ENCODE measurements at regions not wholly inside any gene's neighbourhood (a gene's known extent, or its start where the extent isn't known, plus 50 kb on each side); places are given as distances from the start of the nearest gene placed in this dataset.

DNA sequence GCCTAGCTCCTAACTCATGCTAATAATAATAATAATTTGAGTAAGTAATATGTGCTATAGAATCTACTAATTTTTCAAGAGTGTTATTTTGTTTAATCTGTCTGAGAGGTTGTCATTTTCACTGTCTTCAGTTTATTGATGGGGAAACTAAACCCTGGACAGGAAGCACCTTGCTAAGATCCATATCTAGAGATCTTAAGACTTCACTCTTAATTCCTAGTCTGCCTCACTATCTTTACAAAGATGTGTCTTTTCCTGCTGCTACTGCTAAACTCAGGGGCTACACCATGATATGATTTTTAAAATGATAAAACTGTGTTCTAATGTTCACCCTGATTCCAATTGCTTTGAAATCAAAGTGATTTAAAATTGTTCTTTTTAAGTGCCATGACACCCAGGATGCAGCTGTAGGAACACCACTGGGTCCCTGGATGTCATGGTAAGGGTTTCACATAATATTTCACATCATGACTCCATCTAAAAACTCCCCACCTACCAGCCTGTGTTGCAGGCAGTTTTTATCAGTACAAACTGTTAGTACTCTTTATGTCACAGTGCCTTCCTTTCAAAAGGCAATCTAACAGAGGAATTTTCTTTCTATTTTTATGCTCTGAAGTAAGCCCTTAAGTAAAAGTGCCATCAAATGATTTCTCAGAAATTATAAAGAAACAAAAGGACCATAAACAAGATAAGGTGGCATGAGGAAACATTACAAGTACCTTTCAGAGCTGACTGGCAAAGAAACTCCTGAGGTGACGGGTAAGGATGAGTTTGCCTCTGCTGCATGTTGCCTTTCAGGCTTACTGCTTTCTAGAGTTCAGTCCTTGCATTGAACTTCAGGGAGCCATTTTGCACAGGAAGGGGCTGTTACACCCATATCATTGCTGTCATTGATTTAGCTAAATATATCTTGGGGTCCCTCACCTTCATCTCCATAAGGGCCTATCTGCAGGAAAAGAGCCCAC, 160.1 kb upstream of the SATB1 start:
- TF ChIP-seq CTCF (IDR thresholded peaks at IDR 0.05; ENCODE audit: low read depth, low read length) = no peak
- peaks cover 3% of the 10 kb centered on the region; the same call in 1 of the 2 replicates for H3K9me3 ChIP-seq (ENCODE audit: control insufficient read depth, insufficient read depth, low read length)
- no peak for DNase-seq (ENCODE audit: low read depth, low spot score)
- ChIA-PET CTCF (no interaction called here), POLR2A (no interaction called here)
- H3K27ac ChIP-seq (ENCODE audit: low read depth, low read length) = no peak overlapping the region
- H3K4me3 ChIP-seq (ENCODE audit: low read depth, low read length) = no peak overlapping the region
- no peaks in the 10 kb centered on the region for H3K27me3 ChIP-seq (ENCODE audit: control insufficient read depth, insufficient read depth, low read length)

DNA sequence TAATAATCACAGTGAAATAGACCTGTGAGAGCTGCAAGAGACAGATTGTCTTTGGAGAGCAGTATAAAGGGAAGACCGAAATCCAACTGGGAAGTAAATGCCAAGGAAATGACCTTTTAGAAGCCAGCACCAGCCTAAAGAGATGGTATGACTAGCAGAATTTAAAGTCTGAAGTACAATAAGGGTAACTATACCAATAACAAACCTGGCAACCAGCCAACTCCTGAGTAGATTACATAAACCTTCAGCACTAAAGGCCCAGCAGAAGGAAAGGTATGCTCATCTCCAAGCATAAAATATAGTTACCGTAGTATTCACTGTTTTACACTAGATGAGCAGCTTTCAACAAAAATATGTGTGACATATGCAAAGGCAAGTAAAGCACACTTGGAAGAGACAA, 155.1 kb upstream of the SATB1 start:
- Histone ChIP-seq H3K9me3 (ENCODE audit: control insufficient read depth, insufficient read depth, low read length) (peaks cover 7% of the 10 kb centered on the region), H3K27ac (ENCODE audit: low read depth, low read length) (no peak overlapping the region), H3K4me3 (ENCODE audit: low read depth, low read length) (no peak overlapping the region), H3K27me3 (ENCODE audit: control insufficient read depth, insufficient read depth, low read length) (no peaks in the 10 kb centered on the region)
- TF ChIP-seq CTCF (IDR thresholded peaks at IDR 0.05; ENCODE audit: low read depth, low read length) = no peak
- ChIA-PET CTCF (no interaction called here), POLR2A (no interaction called here)
- DNase-seq (ENCODE audit: low read depth, low spot score) = no peak

DNA sequence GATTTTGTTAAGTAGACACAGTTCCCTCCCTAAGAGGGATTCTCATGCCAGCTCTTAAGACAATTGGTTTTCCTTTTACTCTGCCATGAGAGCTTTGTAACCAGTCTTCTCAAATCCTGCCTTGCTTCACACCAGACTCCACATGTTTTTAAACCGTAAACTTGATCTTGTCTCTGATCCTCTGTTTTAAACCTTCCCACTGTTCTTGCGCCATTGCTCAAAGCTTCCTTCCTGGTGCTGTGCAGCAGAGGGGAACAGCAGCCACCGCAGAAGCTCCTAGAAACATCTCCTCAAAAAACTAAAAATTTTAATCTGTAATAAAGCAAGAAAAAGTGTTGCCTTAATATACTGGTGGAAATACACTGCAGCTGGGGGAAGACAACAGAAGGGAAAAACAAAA, 154.5 kb upstream of the SATB1 start:
- ChIA-PET CTCF (no interaction called here), POLR2A (no interaction called here)
- H3K9me3 ChIP-seq (ENCODE audit: control insufficient read depth, insufficient read depth, low read length) = peaks cover 7% of the 10 kb centered on the region
- no peak for TF ChIP-seq CTCF (IDR thresholded peaks at IDR 0.05; ENCODE audit: low read depth, low read length)
- H3K27ac ChIP-seq (ENCODE audit: low read depth, low read length) = no peak overlapping the region
- no peak overlapping the region for H3K4me3 ChIP-seq (ENCODE audit: low read depth, low read length)
- no peaks in the 10 kb centered on the region for H3K27me3 ChIP-seq (ENCODE audit: control insufficient read depth, insufficient read depth, low read length)
- no peak for DNase-seq (ENCODE audit: low read depth, low spot score)

DNA sequence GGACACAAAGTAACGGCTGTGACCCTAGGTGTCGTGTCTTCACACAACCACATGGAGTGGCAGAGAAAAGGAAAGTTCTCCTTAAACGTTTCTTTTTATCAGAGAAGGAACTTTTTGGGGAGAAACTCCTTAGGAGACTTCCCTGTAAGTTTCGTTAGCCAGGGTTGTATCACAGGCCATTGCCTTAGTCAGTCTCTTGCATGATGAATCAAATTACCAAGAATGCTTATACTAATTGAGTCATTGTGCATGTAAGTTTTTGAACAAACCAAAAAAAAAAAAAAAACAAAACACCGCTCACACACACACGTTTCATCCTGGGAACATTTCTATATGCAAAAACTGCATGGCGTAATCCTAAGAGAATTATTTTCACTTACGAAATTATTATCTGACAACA, 150.4 kb upstream of the SATB1 start:
- H3K27me3 ChIP-seq (ENCODE audit: control insufficient read depth, insufficient read depth, low read length) = no peaks in the 10 kb centered on the region
- CTCF ChIA-PET = no interaction called here
- no peak for DNase-seq (ENCODE audit: low read depth, low spot score)

More for the DNA sequence above, 150.4 kb upstream of the SATB1 start:
- POLR2A ChIA-PET = no interaction called here
- peaks cover 11% of the 10 kb centered on the region for H3K9me3 ChIP-seq (ENCODE audit: control insufficient read depth, insufficient read depth, low read length)
- no peak for TF ChIP-seq CTCF (IDR thresholded peaks at IDR 0.05; ENCODE audit: low read depth, low read length)
- H3K4me3 ChIP-seq (ENCODE audit: low read depth, low read length) = no peak overlapping the region
- H3K27ac ChIP-seq (ENCODE audit: low read depth, low read length) = no peak overlapping the region

Measured in AG04450 (cell line).